ENCODE measurements at regions not wholly inside any gene's neighbourhood (a gene's known extent, or its start where the extent isn't known, plus 50 kb on each side); places are given as distances from the start of the nearest gene placed in this dataset.
A peak's percentile ranks its signal among the peaks of the same experiment; 100 is the strongest.

- TF ChIP-seq POLR2AphosphoS5 (IDR thresholded peaks at IDR 0.05; ENCODE audit: low read depth, low read length) = no peak
- no peak for TF ChIP-seq CTCF (IDR thresholded peaks at IDR 0.05)
- TF ChIP-seq, protein P1, sequence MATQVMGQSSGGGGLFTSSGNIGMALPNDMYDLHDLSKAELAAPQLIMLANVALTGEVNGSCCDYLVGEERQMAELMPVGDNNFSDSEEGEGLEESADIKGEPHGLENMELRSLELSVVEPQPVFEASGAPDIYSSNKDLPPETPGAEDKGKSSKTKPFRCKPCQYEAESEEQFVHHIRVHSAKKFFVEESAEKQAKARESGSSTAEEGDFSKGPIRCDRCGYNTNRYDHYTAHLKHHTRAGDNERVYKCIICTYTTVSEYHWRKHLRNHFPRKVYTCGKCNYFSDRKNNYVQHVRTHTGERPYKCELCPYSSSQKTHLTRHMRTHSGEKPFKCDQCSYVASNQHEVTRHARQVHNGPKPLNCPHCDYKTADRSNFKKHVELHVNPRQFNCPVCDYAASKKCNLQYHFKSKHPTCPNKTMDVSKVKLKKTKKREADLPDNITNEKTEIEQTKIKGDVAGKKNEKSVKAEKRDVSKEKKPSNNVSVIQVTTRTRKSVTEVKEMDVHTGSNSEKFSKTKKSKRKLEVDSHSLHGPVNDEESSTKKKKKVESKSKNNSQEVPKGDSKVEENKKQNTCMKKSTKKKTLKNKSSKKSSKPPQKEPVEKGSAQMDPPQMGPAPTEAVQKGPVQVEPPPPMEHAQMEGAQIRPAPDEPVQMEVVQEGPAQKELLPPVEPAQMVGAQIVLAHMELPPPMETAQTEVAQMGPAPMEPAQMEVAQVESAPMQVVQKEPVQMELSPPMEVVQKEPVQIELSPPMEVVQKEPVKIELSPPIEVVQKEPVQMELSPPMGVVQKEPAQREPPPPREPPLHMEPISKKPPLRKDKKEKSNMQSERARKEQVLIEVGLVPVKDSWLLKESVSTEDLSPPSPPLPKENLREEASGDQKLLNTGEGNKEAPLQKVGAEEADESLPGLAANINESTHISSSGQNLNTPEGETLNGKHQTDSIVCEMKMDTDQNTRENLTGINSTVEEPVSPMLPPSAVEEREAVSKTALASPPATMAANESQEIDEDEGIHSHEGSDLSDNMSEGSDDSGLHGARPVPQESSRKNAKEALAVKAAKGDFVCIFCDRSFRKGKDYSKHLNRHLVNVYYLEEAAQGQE (IDR thresholded peaks at IDR 0.05; ENCODE audit: insufficient read depth in 1 of 2, low read depth in 2 of 2, low read length in 1 of 2) = no peak
- Histone ChIP-seq H3K4me1 (ENCODE audit: control insufficient read depth, insufficient read depth, low read length) (no peaks in the 10 kb centered on the region), H3K27ac (ENCODE audit: low read length) (no peak overlapping the region), H3K27me3 (ENCODE audit: control insufficient read depth, insufficient read depth, low read length) (no peaks in the 10 kb centered on the region), H3K9me3 (ENCODE audit: control insufficient read depth, insufficient read depth, low read depth, low read length) (peaks cover 2% of the 10 kb centered on the region; the same call in 1 of the 2 replicates), H3K4me3 (ENCODE audit: low read depth in 2 of 2, low read length in 2 of 2) (no peak overlapping the region), H3K36me3 (ENCODE audit: control insufficient read depth, insufficient read depth, low read length) (no peaks in the 10 kb centered on the region)
- intact Hi-C loops (cut with micrococcal nuclease; ENCODE audit: unreplicated experiment) = no loop called here
- DNase-seq (ENCODE audit: low read depth, low spot score) (no peak), ATAC-seq (no peak)
- CTCF ChIA-PET = no interaction called here
- in situ Hi-C loops (cut with HindIII; ENCODE audit: low pct_unique_long_range_greater_than_20kb, low sequenced_read_pairs) = no loop called here
- no TSS peak for BruUV-seq (replicated peaks)
- POLR2A ChIA-PET = no interaction called here
Observed at GRCh38 chr5:57683036-57683630, 200.5 kb upstream of the ACTBL2 start.

DNA sequence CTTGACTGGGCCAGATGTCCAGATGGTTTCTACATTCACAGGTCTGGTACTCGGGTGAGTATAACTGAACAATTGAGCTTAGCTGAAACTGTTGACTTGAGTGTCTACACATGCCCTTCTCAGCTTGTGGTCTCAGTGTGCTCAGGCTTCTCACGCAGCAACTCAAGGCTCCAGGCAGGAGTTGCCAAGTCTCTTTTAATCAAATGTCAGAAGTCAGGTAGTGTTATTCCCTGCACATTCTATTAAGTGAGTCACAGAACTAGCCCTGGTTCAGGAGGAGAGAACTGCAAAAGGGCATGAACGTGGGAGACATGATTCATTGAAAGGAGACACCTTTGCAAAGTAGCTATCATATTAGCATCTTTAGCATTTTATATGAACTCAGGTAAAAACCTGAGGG lies 199.3 kb upstream of the ACTBL2 start:
- ATAC-seq = no peak
- Histone ChIP-seq H3K4me1 (ENCODE audit: control insufficient read depth, insufficient read depth, low read length) (no peaks in the 10 kb centered on the region), H3K27ac (ENCODE audit: low read length) (peak overlapping the region; percentile 35; the same call in 1 of the 2 replicates), H3K27me3 (ENCODE audit: control insufficient read depth, insufficient read depth, low read length) (no peaks in the 10 kb centered on the region), H3K36me3 (ENCODE audit: control insufficient read depth, insufficient read depth, low read length) (no peaks in the 10 kb centered on the region), H3K4me3 (ENCODE audit: low read depth in 2 of 2, low read length in 2 of 2) (no peak overlapping the region), H3K9me3 (ENCODE audit: control insufficient read depth, insufficient read depth, low read depth, low read length) (no peaks in the 10 kb centered on the region)
- POLR2A ChIA-PET = no interaction called here
- DNase-seq (ENCODE audit: low read depth, low spot score) = no peak
- CTCF ChIA-PET = interaction anchor here (0.6 kb wide), 1 partner anchor 12 kb away, joined by 3 read pairs; no protein-coding TSS in a partner anchor
- no TSS peak for BruUV-seq (replicated peaks)
- TF ChIP-seq TCF7L2 (IDR thresholded peaks at IDR 0.05; ENCODE audit: low read depth, low read length) (no peak), SIN3A (IDR thresholded peaks at IDR 0.05; ENCODE audit: borderline replicate concordance, insufficient read depth, low read depth, low read length) (no peak), CTCF (IDR thresholded peaks at IDR 0.05) (no peak), POLR2AphosphoS5 (IDR thresholded peaks at IDR 0.05; ENCODE audit: low read depth, low read length) (no peak)
- TF ChIP-seq, protein P1 (IDR thresholded peaks at IDR 0.05; ENCODE audit: insufficient read depth in 1 of 2, low read depth in 2 of 2, low read length in 1 of 2) = no peak
- intact Hi-C loops (cut with micrococcal nuclease; ENCODE audit: unreplicated experiment) (no loop called here), in situ Hi-C loops (cut with HindIII; ENCODE audit: low pct_unique_long_range_greater_than_20kb, low sequenced_read_pairs) (no loop called here)

Data from Panc1 (cell line).